ENCODE measurements at regions not wholly inside any gene's neighbourhood (a gene's known extent, or its start where the extent isn't known, plus 50 kb on each side); places are given as distances from the start of the nearest gene placed in this dataset.

DNA sequence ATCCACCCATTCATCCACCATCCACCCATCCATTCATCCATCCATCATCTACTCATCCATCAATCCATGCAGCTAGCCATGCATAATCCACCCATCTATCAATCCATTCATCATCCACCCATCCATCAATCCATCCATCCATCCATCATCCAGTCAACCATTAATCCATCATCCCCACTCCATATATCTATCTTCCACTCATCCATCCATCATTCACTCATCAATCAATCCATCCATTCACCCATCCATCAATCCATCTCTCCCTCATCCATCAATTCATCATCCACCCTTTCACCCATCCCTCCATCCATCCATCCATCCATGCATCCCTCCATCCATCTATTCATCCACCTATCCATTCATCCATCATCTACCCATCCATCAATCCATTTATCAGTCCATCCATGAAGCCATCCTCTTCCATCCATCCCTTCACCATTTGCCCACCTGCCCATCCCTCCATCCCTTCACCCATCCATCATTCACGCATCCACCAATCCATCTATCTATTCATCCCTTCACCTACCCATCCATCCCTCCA, 689.4 kb downstream of the BRD1 start:
- no peak for DNase-seq (ENCODE audit: low spot score)

DNA sequence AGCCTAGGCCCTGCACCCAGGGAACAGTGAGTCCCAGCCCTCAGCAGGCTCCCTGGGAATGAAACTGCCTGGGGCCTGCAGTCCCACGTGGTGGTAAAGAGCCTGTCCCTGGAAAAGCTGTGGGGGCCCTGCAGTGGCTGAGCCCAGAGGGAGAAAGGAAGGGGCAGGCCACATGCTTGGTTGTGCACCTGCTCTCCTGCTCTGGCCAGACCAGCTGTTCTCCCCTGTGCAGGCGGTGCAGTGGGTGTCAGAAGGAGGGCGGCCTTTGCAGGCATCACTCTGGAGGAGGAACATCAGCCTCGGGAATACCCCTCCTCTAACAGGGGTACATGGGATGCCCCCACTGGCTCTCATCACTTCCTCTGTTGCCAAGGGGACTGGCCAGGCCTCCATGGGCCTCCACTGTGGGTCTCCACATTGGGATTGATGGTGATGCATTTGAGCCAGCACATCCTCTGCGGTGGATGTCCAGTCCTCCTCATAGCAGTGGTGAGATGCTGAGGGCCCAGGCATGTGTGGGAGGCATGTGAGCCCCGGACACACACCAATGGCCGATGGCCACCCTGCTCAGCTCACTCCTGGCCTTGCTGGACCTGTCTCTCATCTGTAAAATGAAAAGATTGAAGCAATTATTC, 690.4 kb downstream of the BRD1 start:
- DNase-seq (ENCODE audit: low spot score) = no peak

DNA sequence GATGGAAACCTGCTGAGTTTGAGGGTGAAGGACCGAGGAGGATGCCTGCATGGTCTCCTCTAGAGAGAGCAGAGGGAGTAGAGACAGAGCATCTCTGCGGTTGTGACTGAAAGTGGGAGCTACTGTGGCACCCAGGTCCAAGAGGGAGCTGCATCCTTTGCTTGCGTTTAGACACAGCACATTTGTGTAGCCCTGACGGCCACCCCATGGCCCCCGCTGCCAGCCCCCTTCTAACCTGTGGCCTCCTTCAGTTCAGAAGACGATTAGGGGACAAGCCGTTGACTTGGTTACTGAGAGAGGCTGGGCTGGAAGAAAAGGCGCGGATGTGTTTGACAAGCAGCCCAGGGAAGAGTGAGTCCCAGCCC, 690.9 kb downstream of the BRD1 start:
- no peak for DNase-seq (ENCODE audit: low spot score)

DNA sequence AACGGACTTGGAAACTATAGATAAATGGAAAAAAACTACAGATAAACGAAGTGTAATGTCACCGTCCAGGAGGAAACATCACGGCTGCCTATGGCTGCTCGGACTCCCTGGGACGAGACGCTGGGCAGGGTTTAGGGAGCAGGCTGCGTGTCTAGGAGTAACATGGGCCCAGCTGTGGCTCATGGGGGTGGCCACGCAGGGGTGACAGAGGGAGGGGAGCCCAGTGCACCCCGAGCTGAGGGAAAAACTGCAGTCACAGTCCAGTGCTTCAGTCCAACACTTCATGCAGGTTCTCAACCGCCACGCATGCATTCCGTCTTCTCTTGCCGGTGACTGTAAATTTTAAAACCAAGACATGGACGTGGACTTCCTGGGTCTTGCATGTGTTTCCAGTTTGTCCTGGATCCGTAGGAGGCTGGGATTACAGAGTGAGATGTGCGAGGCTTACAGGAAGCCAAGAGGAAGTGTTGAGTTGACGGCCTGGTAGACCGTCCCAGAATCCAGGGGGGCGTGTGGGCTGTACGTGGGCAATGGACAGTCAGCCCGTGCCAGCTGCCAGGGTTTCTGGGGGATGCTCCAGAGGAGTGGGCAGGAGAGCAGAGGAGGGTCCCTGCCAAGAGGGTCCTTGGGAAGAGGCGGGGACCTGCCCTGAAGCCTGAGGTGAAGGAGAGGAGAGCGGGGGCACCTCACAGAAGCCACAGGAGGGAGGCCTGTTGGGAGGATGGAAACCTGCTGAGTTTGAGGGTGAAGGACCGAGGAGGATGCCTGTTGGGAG, 691.4 kb downstream of the BRD1 start:
- DNase-seq (ENCODE audit: low spot score) = no peak

DNA sequence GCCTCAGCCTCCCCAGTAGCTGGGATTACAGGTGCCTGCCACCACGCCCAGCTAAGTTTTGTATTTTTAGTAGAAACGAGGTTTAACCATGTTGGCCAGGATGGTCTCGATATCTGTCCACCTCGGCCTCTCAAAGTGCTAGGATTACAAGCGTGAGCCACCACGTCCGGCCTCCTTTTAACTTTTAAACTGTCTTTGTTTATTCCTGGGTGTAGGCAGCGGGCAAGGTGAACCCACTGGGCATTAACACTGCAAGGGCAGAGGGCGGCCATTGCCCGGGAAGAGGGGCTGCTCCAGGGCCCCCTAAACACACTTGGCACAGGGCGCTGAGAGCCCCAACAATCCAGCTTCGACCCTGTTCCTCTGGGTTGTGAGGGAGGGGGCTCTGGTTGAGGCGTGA, 693.6 kb downstream of the BRD1 start:
- DNase-seq (ENCODE audit: low spot score) = no peak

DNA sequence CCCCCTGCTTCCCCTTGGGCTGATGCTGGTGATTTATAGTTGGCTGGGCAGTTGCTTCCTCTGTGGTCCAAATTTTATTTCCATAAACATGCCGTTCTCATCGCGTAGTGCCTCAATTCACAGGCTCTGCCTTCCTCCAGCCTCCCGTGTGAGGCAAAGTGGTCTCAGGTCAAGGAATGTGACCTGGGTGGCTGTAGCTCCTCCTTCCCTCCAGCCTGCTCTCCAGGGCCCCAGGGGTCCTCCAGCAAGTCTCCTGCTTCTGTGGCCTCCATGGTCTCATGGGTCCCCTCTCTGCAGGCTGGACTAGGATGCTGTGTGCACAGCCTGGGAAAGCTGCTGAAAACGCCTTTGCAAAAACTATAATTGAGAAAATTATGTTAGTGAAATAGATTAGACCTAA, 694.1 kb downstream of the BRD1 start:
- no peak for DNase-seq (ENCODE audit: low spot score)

DNA sequence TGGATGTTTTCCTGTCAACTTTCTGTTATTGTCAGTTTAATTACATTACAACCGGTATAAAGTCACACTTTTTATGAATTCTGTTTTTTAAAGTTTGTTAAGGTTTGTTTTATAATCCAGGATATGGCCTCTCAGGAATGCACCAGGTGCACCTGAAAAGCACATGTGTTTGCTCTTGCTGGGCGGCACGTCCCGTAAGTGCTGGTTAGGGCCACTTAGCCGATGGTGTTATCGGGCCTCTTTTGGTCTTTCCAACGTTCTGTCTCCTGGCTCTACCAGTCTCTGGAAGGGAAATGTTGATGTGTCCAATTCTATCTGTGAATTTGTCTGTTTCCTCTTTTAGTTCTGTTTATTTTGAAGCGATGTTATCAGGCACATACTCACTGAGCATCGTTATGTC, 695.7 kb downstream of the BRD1 start:
- DNase-seq (ENCODE audit: low spot score) = no peak

DNA sequence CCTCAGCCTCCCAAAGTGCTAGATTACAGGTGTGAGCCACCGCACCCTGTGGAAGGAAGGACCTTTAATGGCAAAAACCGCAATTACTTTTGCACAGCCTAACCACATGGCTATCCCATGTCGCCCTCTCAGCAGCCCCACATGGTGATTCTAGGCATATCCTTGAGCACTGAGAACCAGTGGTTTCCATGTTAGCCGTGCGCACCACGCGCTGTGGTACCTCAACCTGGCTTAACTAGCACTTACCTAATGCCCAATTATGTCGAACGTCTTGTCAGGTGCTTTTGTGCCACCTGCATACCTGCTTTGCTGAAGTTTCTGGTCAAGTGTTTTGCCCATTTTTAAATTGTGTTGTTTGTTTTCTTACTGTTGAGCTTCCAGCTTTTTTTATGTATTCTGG, 697.9 kb downstream of the BRD1 start:
- DNase-seq (ENCODE audit: low spot score) = no peak

DNA sequence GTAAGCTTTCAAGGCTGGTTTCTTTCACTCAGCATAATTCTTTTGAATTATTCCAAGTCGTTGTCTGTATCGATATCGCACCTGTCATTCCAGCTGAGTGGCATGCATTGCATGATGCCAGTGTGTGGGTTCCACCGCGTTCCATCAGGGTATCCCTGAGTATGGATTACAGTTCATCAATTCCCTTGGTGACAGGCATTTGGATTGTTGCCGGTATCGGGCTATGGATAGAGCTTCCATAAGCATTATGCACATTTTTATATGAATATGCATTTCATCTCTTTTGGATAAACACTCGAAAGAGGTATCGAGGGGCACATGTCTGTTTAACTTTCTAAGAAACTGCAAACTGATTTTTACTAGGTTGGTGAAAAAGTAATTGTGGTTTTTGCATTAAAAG, 698.8 kb downstream of the BRD1 start:
- no peak for DNase-seq (ENCODE audit: low spot score)

DNA sequence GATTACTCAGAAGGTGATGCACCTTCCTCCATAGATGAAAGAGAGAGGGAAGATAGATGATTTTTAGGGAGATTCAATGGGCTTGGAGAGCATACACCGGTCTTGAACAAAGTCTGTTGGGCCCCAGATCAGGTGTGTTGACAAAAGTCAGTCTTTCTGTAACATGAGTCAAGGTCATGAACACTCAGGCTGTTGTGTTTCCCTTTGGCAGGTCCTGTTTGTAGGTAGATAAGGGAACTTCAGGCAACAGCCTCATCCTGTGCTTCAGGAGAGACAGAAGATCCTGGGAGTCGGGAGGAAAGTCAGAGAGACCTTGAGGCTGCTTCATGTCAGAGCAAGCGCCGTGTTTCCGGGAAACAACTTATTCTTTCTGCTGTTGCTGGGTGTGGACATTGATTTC, 703.1 kb downstream of the BRD1 start:
- DNase-seq (ENCODE audit: low spot score) = no peak

DNA sequence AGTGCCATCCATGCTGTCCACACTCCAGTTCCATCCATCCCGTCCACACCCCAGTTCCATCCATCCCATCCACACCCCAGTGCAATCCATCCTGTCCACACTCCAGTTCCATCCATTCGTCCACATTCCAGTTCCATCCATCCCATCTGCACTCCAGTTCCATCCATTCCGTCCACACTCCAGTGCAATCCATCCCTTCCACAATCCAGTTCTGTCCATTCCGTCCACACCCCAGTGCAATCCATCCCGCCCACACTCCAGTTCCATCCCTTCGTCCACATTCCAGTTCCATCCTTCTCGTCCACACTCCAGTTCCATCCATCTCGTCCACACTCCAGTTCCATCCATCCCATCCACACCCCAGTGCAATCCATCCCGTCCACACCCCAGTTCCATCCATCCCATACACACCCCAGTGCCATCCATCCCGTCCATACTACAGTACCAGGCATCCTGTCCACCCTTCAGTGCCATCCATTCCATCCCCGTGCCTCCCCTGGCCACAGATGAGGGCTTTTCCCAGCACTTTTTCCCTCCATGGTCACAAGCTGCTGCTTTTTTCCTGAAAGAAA, 704.0 kb downstream of the BRD1 start:
- DNase-seq (ENCODE audit: low spot score) = no peak

DNA sequence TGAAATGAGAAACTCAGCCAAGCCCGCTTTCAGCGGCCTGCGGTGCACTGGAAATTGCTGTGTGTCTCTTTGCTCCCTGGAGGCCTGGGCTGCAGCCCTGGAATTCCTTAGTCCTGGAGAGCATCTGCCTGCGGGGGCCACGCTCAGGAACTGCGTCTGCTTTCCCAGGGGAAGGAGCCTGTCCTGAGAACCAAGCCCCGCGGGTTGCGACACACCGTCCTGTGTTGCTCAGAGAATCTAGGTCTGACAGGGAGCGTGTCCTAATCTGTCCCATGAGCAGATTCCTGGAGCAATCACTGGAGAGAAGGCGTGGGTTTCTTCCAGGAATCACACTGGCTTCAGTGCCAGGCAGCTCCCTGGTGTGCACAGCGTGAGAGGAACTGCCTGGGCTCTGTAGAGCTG, 708.1 kb downstream of the BRD1 start:
- no peak for DNase-seq (ENCODE audit: low spot score)

DNA sequence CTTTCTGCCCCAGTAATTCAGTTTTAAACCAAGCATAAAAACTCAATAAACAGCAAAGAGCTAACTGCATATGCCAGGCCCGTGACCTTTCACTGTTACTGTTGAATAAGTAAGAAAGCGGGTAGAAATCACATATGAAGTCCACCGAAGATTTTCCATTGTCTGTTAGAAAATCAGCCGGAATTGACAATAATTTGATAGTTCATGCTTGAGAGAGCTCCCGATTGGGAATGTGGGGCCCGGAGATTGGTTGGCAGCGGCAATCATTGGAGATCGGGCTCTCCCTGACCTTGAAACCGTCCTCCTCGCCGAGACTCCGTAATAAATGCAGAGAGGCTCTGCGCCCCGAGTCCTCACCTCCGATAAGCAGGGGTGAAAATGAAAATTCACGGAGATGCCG, 709.6 kb downstream of the BRD1 start:
- no peak for DNase-seq (ENCODE audit: low spot score)

DNA sequence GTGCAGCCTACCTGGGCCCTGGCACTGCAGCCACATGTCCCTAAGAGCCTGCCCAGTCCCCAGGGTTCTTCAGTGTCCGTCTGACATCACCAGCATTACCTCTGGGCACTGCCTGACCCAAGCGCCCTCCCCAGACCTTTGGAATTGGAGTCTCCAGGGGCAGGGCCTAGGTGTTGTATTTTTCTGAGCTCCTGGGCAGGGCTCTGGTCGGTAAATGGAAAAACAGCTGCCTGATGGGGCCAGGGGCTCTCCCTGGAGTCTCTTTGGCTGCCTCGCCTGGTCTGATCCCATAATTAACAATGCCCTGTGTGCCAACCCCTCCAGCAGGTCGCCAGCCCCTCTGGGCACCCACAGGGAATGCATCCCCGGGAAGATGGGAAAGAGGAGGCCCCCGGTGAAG, 710.2 kb downstream of the BRD1 start:
- DNase-seq (ENCODE audit: low spot score) = no peak

DNA sequence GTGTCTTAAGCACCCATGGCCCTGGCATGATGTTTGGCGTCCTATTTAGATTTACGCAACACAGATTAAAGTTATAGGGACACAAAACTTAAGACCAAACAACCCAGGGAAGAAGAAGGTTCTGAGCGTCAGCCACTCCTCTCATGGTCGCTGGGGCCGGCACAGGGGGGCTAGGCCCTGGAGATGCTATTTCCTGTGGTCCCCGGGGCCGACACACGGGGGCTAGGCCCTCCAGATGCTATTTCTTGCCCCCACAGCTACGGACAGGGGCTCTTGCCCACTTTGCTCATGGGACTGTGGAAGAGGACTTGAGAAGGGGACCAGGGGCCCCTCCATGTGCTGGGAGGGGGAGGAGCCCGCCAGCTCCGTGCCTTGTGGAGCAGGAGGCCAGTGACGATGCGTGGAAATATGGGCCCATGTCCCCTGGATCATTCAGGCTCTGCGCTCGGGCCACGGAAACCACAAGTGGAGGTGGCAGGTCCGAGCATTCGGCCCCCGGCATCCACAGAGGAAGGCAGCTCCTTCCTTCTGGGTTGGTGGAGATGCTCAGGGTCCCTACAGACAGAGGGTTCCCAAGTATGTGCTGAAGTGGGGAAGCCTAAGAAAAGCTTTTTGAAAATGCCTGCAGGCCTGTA, 711.1 kb downstream of the BRD1 start:
- no peak for DNase-seq (ENCODE audit: low spot score)

DNA sequence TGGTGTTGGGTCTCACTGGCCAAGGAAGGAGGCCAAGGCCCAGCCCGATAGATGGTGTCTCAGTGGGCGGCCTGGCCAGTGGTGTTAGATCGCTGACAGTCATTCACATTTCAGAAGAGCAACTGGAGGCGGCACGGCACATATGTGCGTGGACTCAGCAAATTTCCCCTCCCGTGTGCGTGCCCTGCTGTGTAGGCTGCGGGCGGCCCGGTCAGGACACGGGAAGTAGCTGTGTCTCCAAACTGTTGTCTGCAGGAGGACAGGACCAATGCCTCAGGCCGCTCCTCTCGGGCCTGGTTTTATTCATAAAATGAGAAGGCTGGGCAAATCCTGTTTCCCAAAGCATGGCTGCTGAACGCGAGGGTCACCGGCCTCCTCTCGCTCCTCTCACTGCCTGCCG, 711.7 kb downstream of the BRD1 start:
- no peak for DNase-seq (ENCODE audit: low spot score)

DNA sequence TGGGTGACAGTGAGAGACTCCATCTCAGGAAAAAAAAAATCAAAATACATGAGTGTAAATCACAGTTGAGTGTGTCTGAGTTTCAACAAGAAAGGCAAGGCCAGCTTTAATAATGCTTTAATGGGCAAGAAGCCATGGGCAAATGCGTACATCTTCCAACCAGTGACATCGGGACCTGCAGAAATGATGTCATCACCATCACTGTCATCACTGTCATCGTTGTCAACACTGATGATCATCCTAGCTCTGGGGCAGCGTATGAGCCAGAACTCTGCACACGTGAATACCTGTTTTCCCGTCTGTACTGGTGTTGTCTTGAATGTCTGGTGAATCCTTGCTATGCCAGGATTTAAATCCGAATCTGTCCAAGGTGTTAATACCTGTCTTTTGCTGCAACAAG, 712.5 kb downstream of the BRD1 start:
- no peak for DNase-seq (ENCODE audit: low spot score)

DNA sequence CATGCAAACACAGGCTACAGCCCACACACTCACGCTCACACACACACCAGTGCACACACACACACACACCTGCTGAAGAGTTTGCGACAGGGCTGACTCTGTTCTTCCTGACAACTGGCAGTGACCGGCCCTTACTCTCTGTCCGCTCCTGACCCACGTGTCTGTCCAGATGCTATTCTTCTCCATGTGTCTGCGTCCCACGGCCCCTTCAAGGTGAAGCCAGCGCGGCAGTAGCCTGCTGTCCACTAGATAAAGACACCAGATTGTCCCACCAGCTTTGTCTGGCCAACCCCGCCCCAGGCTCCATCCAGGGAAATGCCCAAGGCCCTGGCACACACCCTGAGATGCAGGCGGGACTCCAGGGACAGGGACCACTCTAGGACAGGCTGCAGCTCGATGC, 713.9 kb downstream of the BRD1 start:
- DNase-seq (ENCODE audit: low spot score) = no peak

DNA sequence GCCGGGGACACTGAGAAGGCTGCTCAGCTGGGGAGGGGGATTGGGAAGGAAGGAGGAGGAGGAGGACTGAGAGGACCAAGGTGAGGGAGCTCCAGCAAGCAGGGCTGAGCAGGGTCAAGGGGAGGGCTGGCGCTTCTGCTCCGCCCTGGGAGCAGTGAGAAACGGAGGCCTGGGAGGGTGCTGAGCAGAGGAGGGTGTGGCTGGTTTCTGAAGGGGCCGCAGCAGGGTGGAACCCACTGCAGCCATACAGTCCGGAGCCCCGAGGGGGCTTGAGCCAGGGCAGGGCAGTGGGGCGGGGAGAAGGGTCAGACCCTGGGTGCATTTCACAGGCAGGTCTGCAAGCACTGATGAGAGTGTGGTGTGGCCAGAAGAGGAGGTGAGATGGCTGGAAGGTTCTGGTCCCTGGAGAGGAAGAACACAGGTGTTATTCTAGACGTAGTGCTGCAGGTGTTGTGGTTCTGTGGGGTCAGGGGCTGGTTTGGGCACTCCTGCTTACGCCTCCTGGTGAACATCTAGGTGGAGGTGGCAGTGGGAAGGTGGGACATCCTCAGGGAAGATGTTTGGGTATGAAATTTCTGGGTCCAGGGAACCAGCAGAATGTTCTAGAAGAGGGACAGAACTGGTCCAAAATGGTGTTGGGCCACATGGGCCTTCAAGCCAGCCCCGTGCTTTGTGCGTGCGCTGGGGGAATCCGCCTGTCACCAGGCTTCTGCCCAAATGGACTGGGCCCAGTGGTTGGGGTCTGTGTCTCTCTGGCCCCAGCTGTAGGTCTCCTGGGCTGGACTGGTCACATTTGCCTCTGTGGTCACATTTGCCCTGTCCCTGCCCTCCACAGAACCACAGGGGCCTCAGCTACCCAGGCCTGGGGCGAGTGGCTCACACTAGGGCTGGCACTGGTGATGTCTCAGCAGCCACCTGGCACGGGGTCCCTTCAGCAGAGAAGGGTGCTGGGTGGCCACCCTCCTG, 714.7 kb downstream of the BRD1 start:
- DNase-seq (ENCODE audit: low spot score) = no peak

DNA sequence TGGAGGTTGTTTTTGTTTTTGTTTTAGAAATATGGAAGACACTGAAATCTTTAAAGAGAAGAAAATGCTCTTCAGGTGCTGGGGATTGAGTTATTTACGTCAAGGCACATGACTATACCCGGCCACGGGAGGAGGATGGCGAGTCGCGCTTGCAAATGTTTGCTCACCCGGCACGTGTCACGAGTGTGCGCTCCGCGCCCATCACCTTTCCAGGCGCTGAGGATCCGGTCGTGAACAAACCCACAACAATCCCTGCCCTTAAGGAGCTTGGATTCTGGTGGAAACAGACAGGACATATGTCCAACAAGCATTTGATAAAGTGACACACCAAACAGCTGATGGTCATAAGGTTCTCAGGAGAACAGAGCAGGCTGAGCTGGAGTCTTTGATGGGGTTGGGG, 715.5 kb downstream of the BRD1 start:
- no peak for DNase-seq (ENCODE audit: low spot score)

DNA sequence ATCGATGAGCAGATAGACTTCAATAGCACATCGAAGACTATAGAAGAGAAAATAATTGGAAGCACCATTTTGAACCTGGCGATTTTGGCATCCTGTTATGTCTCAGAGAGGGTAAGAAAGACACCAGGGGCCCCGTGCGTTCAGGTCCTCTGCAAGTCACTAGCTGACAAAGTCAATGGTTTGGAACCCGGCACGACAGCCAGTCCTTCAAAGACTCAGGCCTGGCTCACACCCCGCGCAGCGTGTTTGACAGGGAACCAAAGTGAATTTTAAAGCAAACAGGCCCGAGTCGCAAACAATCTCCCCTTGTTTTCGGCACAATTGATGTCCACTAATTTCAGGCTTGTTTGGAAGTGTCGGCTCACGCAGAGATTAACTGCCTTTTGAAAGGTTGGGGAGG, 716.6 kb downstream of the BRD1 start:
- no peak for DNase-seq (ENCODE audit: low spot score)
